22Rv1 (cell line): ENCODE measurements at regions not wholly inside any gene's neighbourhood (a gene's known extent, or its start where the extent isn't known, plus 50 kb on each side); places are given as distances from the start of the nearest gene placed in this dataset.

Source experiments
- ZFX ChIP-seq: fragments of 450-650 bp; IDR thresholded peaks from 2 replicates; pipeline ENCODE4 v1.6.1; 2017; ENCODE audit warnings: antibody characterized with exemption, borderline replicate concordance
- TF ChIP-seq, protein P1 (sequence below): fragments of 450-650 bp; IDR thresholded peaks from 2 replicates; pipeline ENCODE4 v1.5.1; 2017; ENCODE audit warnings: mild to moderate bottlenecking

DNA sequence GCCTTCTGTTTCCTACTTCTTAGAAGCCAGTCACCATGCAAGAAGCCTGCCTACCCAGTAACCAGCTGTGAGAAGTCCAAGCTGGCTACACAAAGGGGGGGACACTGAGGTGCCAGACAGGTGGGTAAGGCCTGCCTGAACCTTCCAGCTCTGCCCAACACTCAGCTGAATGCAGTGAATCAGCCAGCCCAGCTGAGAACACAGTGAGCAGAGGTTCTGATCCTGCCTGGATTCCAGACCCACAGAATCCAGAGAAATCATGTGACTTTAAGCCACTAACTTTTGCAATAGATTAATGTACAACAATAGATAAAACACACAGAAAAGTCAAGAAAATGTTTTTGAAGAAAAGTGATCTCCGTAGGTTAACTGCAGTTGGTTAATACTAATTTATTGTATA lies 151.7 kb downstream of the EFNB2 start:
- TF ChIP-seq, protein P1, sequence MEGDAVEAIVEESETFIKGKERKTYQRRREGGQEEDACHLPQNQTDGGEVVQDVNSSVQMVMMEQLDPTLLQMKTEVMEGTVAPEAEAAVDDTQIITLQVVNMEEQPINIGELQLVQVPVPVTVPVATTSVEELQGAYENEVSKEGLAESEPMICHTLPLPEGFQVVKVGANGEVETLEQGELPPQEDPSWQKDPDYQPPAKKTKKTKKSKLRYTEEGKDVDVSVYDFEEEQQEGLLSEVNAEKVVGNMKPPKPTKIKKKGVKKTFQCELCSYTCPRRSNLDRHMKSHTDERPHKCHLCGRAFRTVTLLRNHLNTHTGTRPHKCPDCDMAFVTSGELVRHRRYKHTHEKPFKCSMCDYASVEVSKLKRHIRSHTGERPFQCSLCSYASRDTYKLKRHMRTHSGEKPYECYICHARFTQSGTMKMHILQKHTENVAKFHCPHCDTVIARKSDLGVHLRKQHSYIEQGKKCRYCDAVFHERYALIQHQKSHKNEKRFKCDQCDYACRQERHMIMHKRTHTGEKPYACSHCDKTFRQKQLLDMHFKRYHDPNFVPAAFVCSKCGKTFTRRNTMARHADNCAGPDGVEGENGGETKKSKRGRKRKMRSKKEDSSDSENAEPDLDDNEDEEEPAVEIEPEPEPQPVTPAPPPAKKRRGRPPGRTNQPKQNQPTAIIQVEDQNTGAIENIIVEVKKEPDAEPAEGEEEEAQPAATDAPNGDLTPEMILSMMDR = no peak
- no peak for TF ChIP-seq ZFX
